ENCODE measurements at regions not wholly inside any gene's neighbourhood (a gene's known extent, or its start where the extent isn't known, plus 50 kb on each side); places are given as distances from the start of the nearest gene placed in this dataset.

DNA sequence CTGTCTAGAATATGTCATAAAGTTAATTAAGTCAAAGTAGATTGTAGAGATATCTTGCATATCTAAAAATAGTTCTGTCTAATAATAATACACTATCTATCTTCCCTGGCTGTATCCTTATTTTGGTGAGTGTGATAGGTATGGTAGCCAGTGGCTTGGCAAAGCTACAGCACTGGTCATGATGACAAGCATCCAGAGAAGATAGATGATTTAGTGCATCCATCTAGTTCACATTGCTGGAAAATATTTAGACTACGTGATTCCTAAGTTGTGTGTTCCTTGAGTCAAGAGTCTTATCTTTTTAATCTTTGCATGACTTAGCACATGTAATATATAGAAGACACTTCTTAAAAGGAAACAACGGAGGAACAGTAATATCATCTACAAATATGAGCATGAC, 711.2 kb upstream of the KCND2 start:
- TF ChIP-seq, protein P1, sequence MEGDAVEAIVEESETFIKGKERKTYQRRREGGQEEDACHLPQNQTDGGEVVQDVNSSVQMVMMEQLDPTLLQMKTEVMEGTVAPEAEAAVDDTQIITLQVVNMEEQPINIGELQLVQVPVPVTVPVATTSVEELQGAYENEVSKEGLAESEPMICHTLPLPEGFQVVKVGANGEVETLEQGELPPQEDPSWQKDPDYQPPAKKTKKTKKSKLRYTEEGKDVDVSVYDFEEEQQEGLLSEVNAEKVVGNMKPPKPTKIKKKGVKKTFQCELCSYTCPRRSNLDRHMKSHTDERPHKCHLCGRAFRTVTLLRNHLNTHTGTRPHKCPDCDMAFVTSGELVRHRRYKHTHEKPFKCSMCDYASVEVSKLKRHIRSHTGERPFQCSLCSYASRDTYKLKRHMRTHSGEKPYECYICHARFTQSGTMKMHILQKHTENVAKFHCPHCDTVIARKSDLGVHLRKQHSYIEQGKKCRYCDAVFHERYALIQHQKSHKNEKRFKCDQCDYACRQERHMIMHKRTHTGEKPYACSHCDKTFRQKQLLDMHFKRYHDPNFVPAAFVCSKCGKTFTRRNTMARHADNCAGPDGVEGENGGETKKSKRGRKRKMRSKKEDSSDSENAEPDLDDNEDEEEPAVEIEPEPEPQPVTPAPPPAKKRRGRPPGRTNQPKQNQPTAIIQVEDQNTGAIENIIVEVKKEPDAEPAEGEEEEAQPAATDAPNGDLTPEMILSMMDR (IDR thresholded peaks at IDR 0.05), result no peak
- TF ChIP-seq POLR2A (IDR thresholded peaks at IDR 0.05), result no peak

Measured in heart left ventricle (tissue), 13 donors.